SK-N-SH treated with all-trans-retinoic acid at 6 μM for 48 hours (cell line): ENCODE measurements at regions not wholly inside any gene's neighbourhood (a gene's known extent, or its start where the extent isn't known, plus 50 kb on each side); places are given as distances from the start of the nearest gene placed in this dataset.

Experiments
- ATAC-seq: fragments of 200-7000 bp; cut with Tn5 transposase; 3 replicates; pipeline ENCODE4 v1.9.1; 2020; ENCODE audit warnings: mild to moderate bottlenecking, moderate library complexity
- ARNTL ChIP-seq: fragments of 450-650 bp; formaldehyde crosslinking; IDR thresholded peaks from 2 replicates; pipeline ENCODE4 v1.5.0; 2020; ENCODE audit warnings: low read depth, mild to moderate bottlenecking, moderate library complexity, borderline replicate concordance
- BACH2 ChIP-seq: fragments of 250-450 bp; sonication (Bioruptor Pico); IDR thresholded peaks from 2 replicates; pipeline ENCODE4 v1.9.0; 2021; ENCODE audit warnings: mild to moderate bottlenecking, borderline replicate concordance
- CSDC2 ChIP-seq: fragments of 250-450 bp; sonication (Bioruptor Pico); IDR thresholded peaks from 2 replicates; pipeline ENCODE4 v1.5.0; 2020; ENCODE audit warnings: mild to moderate bottlenecking, moderate library complexity
- CSRNP3 ChIP-seq: fragments of 250-450 bp; sonication (Bioruptor Pico); IDR thresholded peaks from 2 replicates; pipeline ENCODE4 v1.5.1; 2021; ENCODE audit warnings: mild to moderate bottlenecking, moderate library complexity
- ESRRG ChIP-seq: fragments of 250-450 bp; sonication (Bioruptor Pico); IDR thresholded peaks from 2 replicates; pipeline ENCODE4 v1.6.1; 2021; ENCODE audit warnings: mild to moderate bottlenecking
- GLIS3 ChIP-seq: fragments of 250-450 bp; sonication (Bioruptor Pico); IDR thresholded peaks from 2 replicates; pipeline ENCODE4 v1.5.0; 2020; ENCODE audit warnings: mild to moderate bottlenecking, moderate library complexity
- PATZ1 ChIP-seq: fragments of 250-450 bp; sonication (Bioruptor Pico); IDR thresholded peaks from 2 replicates; pipeline ENCODE4 v1.8.0; 2020; ENCODE audit warnings: mild to moderate bottlenecking, moderate library complexity, borderline replicate concordance
- POU6F1 ChIP-seq: fragments of 250-450 bp; sonication (Bioruptor Pico); IDR thresholded peaks from 2 replicates; pipeline ENCODE4 v1.8.0; 2021; ENCODE audit warnings: low read depth, mild to moderate bottlenecking, moderate library complexity, borderline replicate concordance
- PPARA ChIP-seq: fragments of 250-450 bp; sonication (Bioruptor Pico); IDR thresholded peaks from 2 replicates; pipeline ENCODE4 v1.5.0; 2020; ENCODE audit warnings: mild to moderate bottlenecking, borderline replicate concordance
- RARB ChIP-seq: fragments of 250-450 bp; sonication (Bioruptor Pico); IDR thresholded peaks from 2 replicates; pipeline ENCODE4 v1.8.0; 2021; ENCODE audit warnings: mild to moderate bottlenecking, moderate library complexity
- SNAI2 ChIP-seq: fragments of 250-450 bp; sonication (Bioruptor Pico); IDR thresholded peaks from 2 replicates; pipeline ENCODE4 v1.5.0; 2020; ENCODE audit warnings: mild to moderate bottlenecking, moderate library complexity
- TSHZ2 ChIP-seq: fragments of 250-450 bp; sonication (Bioruptor Pico); IDR thresholded peaks from 2 replicates; pipeline ENCODE4 v1.5.0; 2020; ENCODE audit warnings: mild to moderate bottlenecking, moderate library complexity
- ZC3H10 ChIP-seq: fragments of 250-450 bp; sonication (Bioruptor Pico); IDR thresholded peaks from 2 replicates; pipeline ENCODE4 v1.5.1; 2021; ENCODE audit warnings: mild to moderate bottlenecking, moderate library complexity
- ZFP30 ChIP-seq: fragments of 450-650 bp; formaldehyde crosslinking; IDR thresholded peaks from 2 replicates; pipeline ENCODE4 v1.5.0; 2022; ENCODE audit warnings: mild to moderate bottlenecking, moderate library complexity
- ZNF565 ChIP-seq: fragments of 450-650 bp; formaldehyde crosslinking; conservative IDR thresholded peaks from 2 replicates; pipeline ENCODE4 v1.5.0; 2020; ENCODE audit warnings: low read depth, mild to moderate bottlenecking, moderate library complexity
- ZNF70 ChIP-seq: fragments of 450-650 bp; formaldehyde crosslinking; IDR thresholded peaks from 2 replicates; pipeline ENCODE4 v1.5.0; 2020; ENCODE audit warnings: mild to moderate bottlenecking, moderate library complexity
- ZNF8 ChIP-seq: fragments of 450-650 bp; formaldehyde crosslinking; IDR thresholded peaks from 2 replicates; pipeline ENCODE4 v1.5.0; 2020; ENCODE audit warnings: mild to moderate bottlenecking, moderate library complexity

GRCh38 chr7:52017802-52018679 lies 701.4 kb upstream of the COBL start:
- TF ChIP-seq BACH2 (no peak), ZNF565 (CRISPR knock-in tag) (no peak), CSDC2 (CRISPR knock-in tag) (no peak), SNAI2 (CRISPR knock-in tag) (no peak), ZFP30 (CRISPR knock-in tag) (no peak), ZNF8 (CRISPR knock-in tag) (no peak), ESRRG (CRISPR knock-in tag) (no peak), ZC3H10 (CRISPR knock-in tag) (no peak), RARB (CRISPR knock-in tag) (no peak), ZNF70 (no peak), PATZ1 (CRISPR knock-in tag) (no peak), POU6F1 (CRISPR knock-in tag) (no peak), ARNTL (CRISPR knock-in tag) (no peak)
- no peak for ATAC-seq

GRCh38 chr7:52009181-52009580 lies 692.6 kb upstream of the COBL start:
- no peak for TF ChIP-seq RARB (CRISPR knock-in tag)
- TF ChIP-seq SNAI2 (CRISPR knock-in tag) = no peak
- no peak for TF ChIP-seq PATZ1 (CRISPR knock-in tag)
- no peak for TF ChIP-seq GLIS3 (CRISPR knock-in tag)
- no peak for TF ChIP-seq CSRNP3 (CRISPR knock-in tag)
- no peak for TF ChIP-seq ZFP30 (CRISPR knock-in tag)
- no peak for TF ChIP-seq PPARA (CRISPR knock-in tag)
- no peak for TF ChIP-seq TSHZ2 (CRISPR knock-in tag)
- no peak for TF ChIP-seq CSDC2 (CRISPR knock-in tag)
- no peak for ATAC-seq

GRCh38 chr7:52006674-52007073 lies 690.1 kb upstream of the COBL start:
- no peak for TF ChIP-seq POU6F1 (CRISPR knock-in tag)
- no peak for TF ChIP-seq CSDC2 (CRISPR knock-in tag)
- no peak for TF ChIP-seq GLIS3 (CRISPR knock-in tag)
- no peak for TF ChIP-seq TSHZ2 (CRISPR knock-in tag)
- no peak for TF ChIP-seq ZFP30 (CRISPR knock-in tag)
- no peak for TF ChIP-seq ARNTL (CRISPR knock-in tag)
- TF ChIP-seq ZC3H10 (CRISPR knock-in tag) = no peak
- no peak for ATAC-seq
